Transverse colon (tissue), 4 donors: ENCODE measurements at regions not wholly inside any gene's neighbourhood (a gene's known extent, or its start where the extent isn't known, plus 50 kb on each side); places are given as distances from the start of the nearest gene placed in this dataset.

Source experiments
- EP300 ChIP-seq: sonication (generic); formaldehyde crosslinking; IDR thresholded peaks from one replicate; pipeline ENCODE4 v1.6.1; 2017; ENCODE audit warnings: antibody characterized with exemption, low read depth
- POLR2A ChIP-seq: fragments of 450-650 bp; IDR thresholded peaks from one replicate; pipeline ENCODE4 v1.6.1; 2016; ENCODE audit warnings: antibody characterized with exemption, mild to moderate bottlenecking, moderate library complexity
- POLR2AphosphoS5 ChIP-seq, 3 donors: sonication (generic); formaldehyde crosslinking; IDR thresholded peaks; one replicate each; pipeline ENCODE4 v1.6.1; 2016; ENCODE audit warnings: antibody characterized with exemption in 3 of 3
- TF ChIP-seq, protein P1 (sequence below), 5 experiments: fragments of 200-600 bp in 3 of 5; fragments of 450-650 bp in 2 of 5; sonication (generic) in 3 of 5; IDR thresholded peaks; 1 replicate in 2 of 5; 2 replicates in 3 of 5; pipeline ENCODE4 v1.5.1; 2016 to 2017; ENCODE audit warnings: antibody characterized with exemption in 5 of 5, inconsistent platforms in 3 of 5, mild to moderate bottlenecking in 2 of 5, moderate library complexity in 1 of 5

DNA sequence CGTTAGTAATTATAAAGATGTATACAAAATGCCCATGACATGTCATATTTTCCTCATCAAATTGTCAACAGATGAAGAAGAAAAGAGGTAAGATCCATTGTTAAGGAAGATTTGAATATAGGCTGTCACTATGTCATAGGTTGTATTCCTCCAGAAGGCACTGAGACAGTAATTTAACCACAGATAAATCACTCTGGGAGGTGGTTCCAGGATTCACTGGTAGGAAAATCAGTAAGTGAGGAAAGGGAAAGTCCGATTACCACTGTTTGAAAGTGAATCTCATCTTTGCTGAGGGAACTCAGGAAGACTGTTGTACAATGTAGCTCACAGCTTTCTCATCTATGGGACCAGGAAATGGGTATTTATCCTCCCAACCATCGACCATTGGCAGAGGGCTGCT, 152.8 kb upstream of the TMEFF2 start:
- TF ChIP-seq, protein P1, sequence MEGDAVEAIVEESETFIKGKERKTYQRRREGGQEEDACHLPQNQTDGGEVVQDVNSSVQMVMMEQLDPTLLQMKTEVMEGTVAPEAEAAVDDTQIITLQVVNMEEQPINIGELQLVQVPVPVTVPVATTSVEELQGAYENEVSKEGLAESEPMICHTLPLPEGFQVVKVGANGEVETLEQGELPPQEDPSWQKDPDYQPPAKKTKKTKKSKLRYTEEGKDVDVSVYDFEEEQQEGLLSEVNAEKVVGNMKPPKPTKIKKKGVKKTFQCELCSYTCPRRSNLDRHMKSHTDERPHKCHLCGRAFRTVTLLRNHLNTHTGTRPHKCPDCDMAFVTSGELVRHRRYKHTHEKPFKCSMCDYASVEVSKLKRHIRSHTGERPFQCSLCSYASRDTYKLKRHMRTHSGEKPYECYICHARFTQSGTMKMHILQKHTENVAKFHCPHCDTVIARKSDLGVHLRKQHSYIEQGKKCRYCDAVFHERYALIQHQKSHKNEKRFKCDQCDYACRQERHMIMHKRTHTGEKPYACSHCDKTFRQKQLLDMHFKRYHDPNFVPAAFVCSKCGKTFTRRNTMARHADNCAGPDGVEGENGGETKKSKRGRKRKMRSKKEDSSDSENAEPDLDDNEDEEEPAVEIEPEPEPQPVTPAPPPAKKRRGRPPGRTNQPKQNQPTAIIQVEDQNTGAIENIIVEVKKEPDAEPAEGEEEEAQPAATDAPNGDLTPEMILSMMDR (IDR thresholded peaks at IDR 0.05): no peak
- TF ChIP-seq EP300 (no peak), POLR2A (no peak), POLR2AphosphoS5 (IDR thresholded peaks at IDR 0.05) (no peak)
